MM.1S (cell line): ENCODE measurements at regions not wholly inside any gene's neighbourhood (a gene's known extent, or its start where the extent isn't known, plus 50 kb on each side); places are given as distances from the start of the nearest gene placed in this dataset.

ENCODE experiments used
- DNase-seq: peaks from one replicate; pipeline ENCODE4 v3.0.0-alpha.2; 2015
- H2AFZ ChIP-seq: fragments of 300-600 bp; sonication (generic); 2 replicates; pipeline ENCODE4 v1.6.0; 2016; ENCODE audit warnings: antibody characterized with exemption, low read length
- H3F3A ChIP-seq: fragments of 300-600 bp; sonication (generic); 2 replicates; pipeline ENCODE4 v1.6.1; 2016; ENCODE audit warnings: mild to moderate bottlenecking, antibody characterized with exemption, low read length, moderate library complexity, mixed read lengths; ENCODE audit not compliant: insufficient read depth
- H3K27ac ChIP-seq: fragments of 300-600 bp; sonication (generic); 2 replicates; pipeline ENCODE4 v1.5.1; 2016; ENCODE audit warnings: mild to moderate bottlenecking, low read length
- H3K27me3 ChIP-seq: fragments of 300-600 bp; sonication (generic); replicated peaks from 2 replicates; pipeline ENCODE4 v1.6.0; 2016; ENCODE audit warnings: low read length; ENCODE audit not compliant: insufficient read depth
- H3K36me3 ChIP-seq: fragments of 300-600 bp; sonication (generic); replicated peaks from 2 replicates; pipeline ENCODE4 v1.6.1; 2016; ENCODE audit warnings: mild to moderate bottlenecking, low read length, mixed read lengths; ENCODE audit not compliant: insufficient read depth
- H3K4me1 ChIP-seq: fragments of 300-600 bp; sonication (generic); 2 replicates; pipeline ENCODE4 v1.6.1; 2016; ENCODE audit warnings: low read length, mixed read lengths
- H3K4me2 ChIP-seq: fragments of 300-600 bp; sonication (generic); 2 replicates; pipeline ENCODE4 v1.6.0; 2016; ENCODE audit warnings: low read depth, low read length
- H3K4me3 ChIP-seq: fragments of 300-600 bp; sonication (generic); 2 replicates; pipeline ENCODE4 v1.5.1; 2016; ENCODE audit warnings: low read length, mixed read lengths
- H3K79me2 ChIP-seq: fragments of 300-600 bp; sonication (generic); 2 replicates; pipeline ENCODE4 v1.6.1; 2016; ENCODE audit warnings: mixed run types, low read length, mixed read lengths
- H3K9ac ChIP-seq: fragments of 300-600 bp; sonication (generic); 2 replicates; pipeline ENCODE4 v1.6.1; 2016; ENCODE audit warnings: low read length, mixed read lengths
- H3K9me2 ChIP-seq: fragments of 300-600 bp; sonication (generic); replicated peaks from 2 replicates; pipeline ENCODE4 v1.6.1; 2016; ENCODE audit warnings: mild to moderate bottlenecking, low read length, mixed read lengths; ENCODE audit not compliant: insufficient read depth
- H3K9me3 ChIP-seq: fragments of 300-600 bp; sonication (generic); replicated peaks from 2 replicates; pipeline ENCODE4 v1.6.1; 2016; ENCODE audit warnings: mild to moderate bottlenecking, low read length, mixed read lengths; ENCODE audit not compliant: insufficient read depth
- H4K20me1 ChIP-seq: fragments of 300-600 bp; sonication (generic); 2 replicates; pipeline ENCODE4 v1.6.1; 2016; ENCODE audit warnings: mild to moderate bottlenecking, low read length, moderate library complexity, mixed read lengths; ENCODE audit not compliant: insufficient read depth
- CTCF ChIP-seq: fragments of 300-600 bp; sonication (generic); IDR thresholded peaks from 2 replicates; pipeline ENCODE4 v1.5.1; 2016; ENCODE audit warnings: antibody characterized with exemption, low read length, mixed read lengths
- EZH2 ChIP-seq: fragments of 300-600 bp; sonication (generic); optimal IDR thresholded peaks from 2 replicates; pipeline ENCODE3; 2017; ENCODE audit warnings: low read depth, mild to moderate bottlenecking, antibody characterized with exemption, low read length, mixed read lengths
- EZH2phosphoT487 ChIP-seq: fragments of 300-600 bp; sonication (generic); IDR thresholded peaks from 2 replicates; pipeline ENCODE4 v1.6.1; 2018; ENCODE audit warnings: antibody characterized with exemption, low read length

- Histone ChIP-seq H3K79me2 (no peaks in the 10 kb centered on the region), H3F3A (no peaks in the 10 kb centered on the region), H3K9me2 (no peaks in the 10 kb centered on the region), H3K27ac (no peak overlapping the region), H3K4me3 (no peak overlapping the region), H3K27me3 (no peaks in the 10 kb centered on the region), H4K20me1 (no peaks in the 10 kb centered on the region), H3K4me2 (no peak overlapping the region), H3K4me1 (no peaks in the 10 kb centered on the region), H3K9me3 (no peaks in the 10 kb centered on the region), H3K36me3 (no peaks in the 10 kb centered on the region), H2AFZ (no peak overlapping the region), H3K9ac (no peak overlapping the region)
- DNase-seq = no peak
- TF ChIP-seq EZH2phosphoT487 (no peak), EZH2 (no peak), CTCF (no peak)
Measured at GRCh38 chr15:89389841-89390603, 55.4 kb upstream of the POLG start.

GRCh38 chr15:89387140-89387903, 52.7 kb upstream of the POLG start:
- H4K20me1 ChIP-seq = no peaks in the 10 kb centered on the region
- H3K9me3 ChIP-seq = no peaks in the 10 kb centered on the region
- H3K9ac ChIP-seq = no peak overlapping the region
- H3K4me1 ChIP-seq = no peaks in the 10 kb centered on the region
- no peaks in the 10 kb centered on the region for H3F3A ChIP-seq
- H3K27ac ChIP-seq = no peak overlapping the region
- no peaks in the 10 kb centered on the region for H3K36me3 ChIP-seq
- TF ChIP-seq CTCF (no peak), EZH2phosphoT487 (no peak), EZH2 (no peak)
- DNase-seq = no peak
- H3K79me2 ChIP-seq = no peaks in the 10 kb centered on the region
- no peaks in the 10 kb centered on the region for H3K9me2 ChIP-seq
- peaks cover 5% of the 10 kb centered on the region for H3K27me3 ChIP-seq
- no peak overlapping the region for H3K4me2 ChIP-seq
- H3K4me3 ChIP-seq = no peak overlapping the region
- no peak overlapping the region for H2AFZ ChIP-seq

GRCh38 chr15:89385596-89386331, 51.1 kb upstream of the POLG start:
- no peak for DNase-seq
- Histone ChIP-seq H4K20me1 (no peaks in the 10 kb centered on the region), H3K4me2 (no peak overlapping the region), H3K4me3 (no peak overlapping the region), H3K9me3 (no peaks in the 10 kb centered on the region), H3K27ac (no peak overlapping the region), H2AFZ (no peak overlapping the region), H3K9ac (no peak overlapping the region), H3F3A (no peaks in the 10 kb centered on the region), H3K9me2 (no peaks in the 10 kb centered on the region), H3K36me3 (no peaks in the 10 kb centered on the region), H3K27me3 (peaks cover 21% of the 10 kb centered on the region), H3K79me2 (no peaks in the 10 kb centered on the region), H3K4me1 (no peaks in the 10 kb centered on the region)
- TF ChIP-seq EZH2phosphoT487 (no peak), EZH2 (no peak), CTCF (no peak)
